SK-N-SH (cell line): ENCODE measurements at regions not wholly inside any gene's neighbourhood (a gene's known extent, or its start where the extent isn't known, plus 50 kb on each side); places are given as distances from the start of the nearest gene placed in this dataset.

ENCODE experiments used
- CTCF ChIA-PET: fragments of 300-600, 350-600 bp; formaldehyde crosslinking; extraction: SDS; loops from one replicate; lab custom pipeline; 2021; lab: Yijun Ruan, JAX
- POLR2A ChIA-PET: fragments of 350-600 bp; sonication (Branson Sonifier 250); formaldehyde crosslinking; extraction: SDS; loops from one replicate; lab custom pipeline; 2020; ENCODE audit warnings: antibody characterized with exemption, inconsistent platforms; lab: Yijun Ruan, JAX
- DNase-seq: peaks from one replicate; pipeline ENCODE4 v3.0.0; 2012
- H2AFZ ChIP-seq: fragments of 200-600 bp; sonication (generic); 2 replicates; pipeline ENCODE4 v1.8.1; 2016; ENCODE audit warnings: antibody characterized with exemption, mild to moderate bottlenecking, low read depth
- H3F3A ChIP-seq: fragments of 200-600 bp; sonication (generic); replicated peaks from 2 replicates; pipeline ENCODE3; 2016; ENCODE audit warnings: antibody characterized with exemption, mild to moderate bottlenecking; ENCODE audit not compliant: insufficient read depth
- H3K27ac ChIP-seq, 2 experiments: fragments of 200-500 bp in 1 of 2; fragments of 200-600 bp in 1 of 2; sonication (Bioruptor generic) in 1 of 2; sonication (generic), shearing (Covaris generic) in 1 of 2; 2 replicates each; pipeline versions ENCODE4 v1.5.1 to v1.6.1; 2014 to 2016; ENCODE audit warnings: low read depth in 2 of 2, inconsistent platforms in 1 of 2, low read length in 1 of 2, mild to moderate bottlenecking in 1 of 2, mixed read lengths in 1 of 2
- H3K27me3 ChIP-seq: fragments of 200-600 bp; sonication (generic), shearing (Covaris generic); 2 replicates; pipeline ENCODE4 v1.6.1; 2016; ENCODE audit warnings: mixed run types; ENCODE audit not compliant: insufficient read depth
- H3K36me3 ChIP-seq, 2 experiments: fragments of 200-500 bp in 1 of 2; fragments of 200-600 bp in 1 of 2; sonication (Bioruptor generic) in 1 of 2; sonication (generic) in 1 of 2; replicated peaks in 1 of 2; 2 replicates each; pipeline versions ENCODE3 to v1.5.1; 2014 to 2016; ENCODE audit warnings: low read length in 1 of 2, mild to moderate bottlenecking in 1 of 2; ENCODE audit not compliant: insufficient read depth in 2 of 2, control insufficient read depth in 1 of 2
- H3K4me1 ChIP-seq, 2 experiments: fragments of 200-500 bp in 1 of 2; fragments of 200-600 bp in 1 of 2; sonication (Bioruptor generic) in 1 of 2; sonication (generic), shearing (Covaris generic) in 1 of 2; 2 replicates each; pipeline versions ENCODE4 v1.5.1 to v1.6.1; 2014 to 2016; ENCODE audit warnings: low read depth in 1 of 2, low read length in 1 of 2, mixed run types in 1 of 2; ENCODE audit not compliant: insufficient read depth in 2 of 2, control insufficient read depth in 1 of 2
- H3K4me2 ChIP-seq: fragments of 200-600 bp; sonication (generic), shearing (Covaris generic); 2 replicates; pipeline ENCODE4 v1.6.1; 2017; ENCODE audit warnings: mixed run types
- H3K4me3 ChIP-seq, 2 experiments: fragments of 200-500 bp in 1 of 2; fragments of 200-600 bp in 1 of 2; sonication (Bioruptor generic) in 1 of 2; sonication (generic), shearing (Covaris generic) in 1 of 2; 2 replicates each; pipeline versions ENCODE4 v1.5.1 to v1.8.1; 2014 to 2016; ENCODE audit warnings: low read depth in 2 of 2, inconsistent platforms in 1 of 2, low read length in 1 of 2, mild to moderate bottlenecking in 1 of 2, mixed read lengths in 1 of 2, moderate library complexity in 1 of 2
- H3K79me2 ChIP-seq: fragments of 200-600 bp; sonication (generic); 2 replicates; pipeline ENCODE4 v1.8.1; 2017; ENCODE audit warnings: mild to moderate bottlenecking; ENCODE audit not compliant: insufficient read depth
- H3K9ac ChIP-seq: fragments of 200-600 bp; sonication (generic); 2 replicates; pipeline ENCODE4 v1.6.1; 2017; ENCODE audit warnings: mixed run types
- H3K9me2 ChIP-seq: fragments of 200-600 bp; sonication (generic); 2 replicates; pipeline ENCODE4 v1.6.1; 2017; ENCODE audit warnings: mixed run types
- H3K9me3 ChIP-seq: fragments of 200-600 bp; sonication (generic); 2 replicates; pipeline ENCODE4 v1.6.1; 2017; ENCODE audit warnings: mixed run types, mild to moderate bottlenecking, moderate library complexity
- H4K20me1 ChIP-seq: fragments of 200-600 bp; sonication (generic); 2 replicates; pipeline ENCODE4 v1.6.1; 2017; ENCODE audit warnings: mild to moderate bottlenecking, mixed run types; ENCODE audit not compliant: insufficient read depth
- CHD2 ChIP-seq: fragments of 150-350 bp; IDR thresholded peaks from 2 replicates; pipeline ENCODE4 v1.6.1; 2018; ENCODE audit warnings: low read length; ENCODE audit not compliant: partially characterized antibody
- EZH2phosphoT487 ChIP-seq: fragments of 200-600 bp; sonication (generic); IDR thresholded peaks from 2 replicates; pipeline ENCODE4 v1.6.1; 2017; ENCODE audit warnings: low read depth, mixed run types, mild to moderate bottlenecking, antibody characterized with exemption, moderate library complexity, borderline replicate concordance
- FOXJ3 ChIP-seq: sonication (generic); formaldehyde crosslinking; IDR thresholded peaks from 2 replicates; pipeline ENCODE4 v1.5.1; 2020; ENCODE audit warnings: mild to moderate bottlenecking, missing genetic modification reagents
- FOXM1 ChIP-seq: IDR thresholded peaks from 2 replicates; pipeline ENCODE4 v1.4.0; 2012; ENCODE audit warnings: low read depth, mild to moderate bottlenecking
- GABPA ChIP-seq: IDR thresholded peaks from 2 replicates; pipeline ENCODE4 v1.4.0; 2012; ENCODE audit warnings: low read depth, mild to moderate bottlenecking
- GATA2 ChIP-seq: sonication (generic); formaldehyde crosslinking; IDR thresholded peaks from 2 replicates; pipeline ENCODE4 v1.5.0; 2020; ENCODE audit warnings: mild to moderate bottlenecking, missing genetic modification reagents
- JUND ChIP-seq: IDR thresholded peaks from 2 replicates; pipeline ENCODE4 v1.4.0; 2012
- MEF2A ChIP-seq: IDR thresholded peaks from 2 replicates; pipeline ENCODE4 v1.4.0; 2012; ENCODE audit warnings: low read depth, borderline replicate concordance
- MXI1 ChIP-seq: IDR thresholded peaks from 2 replicates; pipeline ENCODE4 v1.6.1; 2012; ENCODE audit warnings: mild to moderate bottlenecking, low read depth, low read length, improper control_type of control experiment
- NFIC ChIP-seq: IDR thresholded peaks from 2 replicates; pipeline ENCODE4 v1.4.0; 2012; ENCODE audit warnings: borderline replicate concordance
- NRF1 ChIP-seq: IDR thresholded peaks from 2 replicates; pipeline ENCODE4 v1.6.1; 2012; ENCODE audit warnings: low read depth, mild to moderate bottlenecking, low read length
- RCOR1 ChIP-seq: fragments of 150-350 bp; IDR thresholded peaks from 2 replicates; pipeline ENCODE4 v1.6.1; 2017; ENCODE audit warnings: antibody characterized with exemption, low read length
- RFX5 ChIP-seq: IDR thresholded peaks from 2 replicates; pipeline ENCODE4 v1.6.1; 2012; ENCODE audit warnings: mild to moderate bottlenecking, improper control_type of control experiment, low read length
- SIN3A ChIP-seq: IDR thresholded peaks from 2 replicates; pipeline ENCODE4 v1.6.1; 2012; ENCODE audit warnings: low read depth, mild to moderate bottlenecking, low read length, moderate library complexity, borderline replicate concordance
- SMC3 ChIP-seq: IDR thresholded peaks from 2 replicates; pipeline ENCODE4 v1.6.1; 2012; ENCODE audit warnings: low read depth, low read length, improper control_type of control experiment
- YY1 ChIP-seq: IDR thresholded peaks from 2 replicates; pipeline ENCODE4 v1.4.0; 2012; ENCODE audit warnings: low read depth, mild to moderate bottlenecking
- WGBS: methylation state at CpG from one replicate; pipeline ENCODE4 v1.1.6; 2017; ENCODE audit warnings: low lambda C conversion rate; 5-methylcytosine and 5-hydroxymethylcytosine counted together
- TF ChIP-seq, protein P1 (sequence below): fragments of 150-350 bp; IDR thresholded peaks from 2 replicates; pipeline ENCODE4 v1.6.1; 2016; ENCODE audit warnings: mild to moderate bottlenecking, low read depth, low read length
- TF ChIP-seq, protein P2 (sequence below): IDR thresholded peaks from 2 replicates; pipeline ENCODE4 v1.4.0; 2012; ENCODE audit warnings: low read depth, borderline replicate concordance
- TF ChIP-seq, protein P3 (sequence below): fragments of 200-600 bp; sonication (generic); IDR thresholded peaks from 2 replicates; pipeline ENCODE4 v1.6.1; 2017; ENCODE audit warnings: antibody characterized with exemption, mild to moderate bottlenecking, moderate library complexity
- TF ChIP-seq, protein P4 (sequence below): fragments of 150-350 bp; IDR thresholded peaks from 2 replicates; pipeline ENCODE4 v1.6.1; 2017; ENCODE audit warnings: antibody characterized with exemption, low read length, low read depth, borderline replicate concordance
- TF ChIP-seq, protein P5 (sequence below): IDR thresholded peaks from 2 replicates; pipeline ENCODE4 v1.4.0; 2012; ENCODE audit warnings: low read depth

DNA sequence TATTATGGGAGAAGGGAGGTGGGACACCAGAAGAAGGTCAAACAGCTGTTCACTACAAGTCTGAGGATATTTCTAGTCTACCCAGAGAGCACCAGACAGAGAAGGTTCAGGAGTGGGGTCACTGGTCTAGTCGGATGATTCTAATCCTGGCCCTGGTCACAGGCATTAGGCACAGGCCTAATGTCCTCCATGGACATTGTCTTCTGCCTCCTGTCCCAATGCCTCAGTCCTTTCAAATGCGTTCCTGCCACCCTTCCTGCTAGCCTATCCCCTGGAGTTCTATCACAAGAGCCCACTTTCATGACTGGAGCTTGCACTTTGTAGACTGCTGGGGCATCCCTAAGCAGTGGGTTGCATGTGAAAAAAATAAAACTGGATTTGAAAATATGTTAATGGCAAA lies 83.9 kb upstream of the PFN2 start:
- Histone ChIP-seq H3K4me3 (no peak overlapping the region), H2AFZ (no peak overlapping the region), H3K79me2 (no peaks in the 10 kb centered on the region), H3K27me3 (no peaks in the 10 kb centered on the region), H3K36me3 (no peaks in the 10 kb centered on the region), H3K9ac (no peak overlapping the region), H3K27ac (no peak overlapping the region), H3K9me2 (no peaks in the 10 kb centered on the region), H3K4me1 (no peaks in the 10 kb centered on the region), H3K4me2 (no peak overlapping the region), H4K20me1 (no peaks in the 10 kb centered on the region), H3K9me3 (no peaks in the 10 kb centered on the region), H3F3A (no peaks in the 10 kb centered on the region)
- ChIA-PET POLR2A (no interaction called here), CTCF (no interaction called here)
- 66% methylated on average over 2 of the region's 2 CpGs for WGBS
- TF ChIP-seq, protein P1, sequence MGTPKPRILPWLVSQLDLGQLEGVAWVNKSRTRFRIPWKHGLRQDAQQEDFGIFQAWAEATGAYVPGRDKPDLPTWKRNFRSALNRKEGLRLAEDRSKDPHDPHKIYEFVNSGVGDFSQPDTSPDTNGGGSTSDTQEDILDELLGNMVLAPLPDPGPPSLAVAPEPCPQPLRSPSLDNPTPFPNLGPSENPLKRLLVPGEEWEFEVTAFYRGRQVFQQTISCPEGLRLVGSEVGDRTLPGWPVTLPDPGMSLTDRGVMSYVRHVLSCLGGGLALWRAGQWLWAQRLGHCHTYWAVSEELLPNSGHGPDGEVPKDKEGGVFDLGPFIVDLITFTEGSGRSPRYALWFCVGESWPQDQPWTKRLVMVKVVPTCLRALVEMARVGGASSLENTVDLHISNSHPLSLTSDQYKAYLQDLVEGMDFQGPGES, result no peak
- TF ChIP-seq NFIC (no peak), SIN3A (no peak), RFX5 (no peak), FOXJ3 (no peak), MXI1 (no peak), FOXM1 (no peak), GABPA (no peak), GATA2 (CRISPR knock-in tag) (no peak), SMC3 (no peak)
- TF ChIP-seq, protein P2, sequence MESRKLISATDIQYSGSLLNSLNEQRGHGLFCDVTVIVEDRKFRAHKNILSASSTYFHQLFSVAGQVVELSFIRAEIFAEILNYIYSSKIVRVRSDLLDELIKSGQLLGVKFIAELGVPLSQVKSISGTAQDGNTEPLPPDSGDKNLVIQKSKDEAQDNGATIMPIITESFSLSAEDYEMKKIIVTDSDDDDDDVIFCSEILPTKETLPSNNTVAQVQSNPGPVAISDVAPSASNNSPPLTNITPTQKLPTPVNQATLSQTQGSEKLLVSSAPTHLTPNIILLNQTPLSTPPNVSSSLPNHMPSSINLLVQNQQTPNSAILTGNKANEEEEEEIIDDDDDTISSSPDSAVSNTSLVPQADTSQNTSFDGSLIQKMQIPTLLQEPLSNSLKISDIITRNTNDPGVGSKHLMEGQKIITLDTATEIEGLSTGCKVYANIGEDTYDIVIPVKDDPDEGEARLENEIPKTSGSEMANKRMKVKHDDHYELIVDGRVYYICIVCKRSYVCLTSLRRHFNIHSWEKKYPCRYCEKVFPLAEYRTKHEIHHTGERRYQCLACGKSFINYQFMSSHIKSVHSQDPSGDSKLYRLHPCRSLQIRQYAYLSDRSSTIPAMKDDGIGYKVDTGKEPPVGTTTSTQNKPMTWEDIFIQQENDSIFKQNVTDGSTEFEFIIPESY, result no peak
- TF ChIP-seq, protein P3, sequence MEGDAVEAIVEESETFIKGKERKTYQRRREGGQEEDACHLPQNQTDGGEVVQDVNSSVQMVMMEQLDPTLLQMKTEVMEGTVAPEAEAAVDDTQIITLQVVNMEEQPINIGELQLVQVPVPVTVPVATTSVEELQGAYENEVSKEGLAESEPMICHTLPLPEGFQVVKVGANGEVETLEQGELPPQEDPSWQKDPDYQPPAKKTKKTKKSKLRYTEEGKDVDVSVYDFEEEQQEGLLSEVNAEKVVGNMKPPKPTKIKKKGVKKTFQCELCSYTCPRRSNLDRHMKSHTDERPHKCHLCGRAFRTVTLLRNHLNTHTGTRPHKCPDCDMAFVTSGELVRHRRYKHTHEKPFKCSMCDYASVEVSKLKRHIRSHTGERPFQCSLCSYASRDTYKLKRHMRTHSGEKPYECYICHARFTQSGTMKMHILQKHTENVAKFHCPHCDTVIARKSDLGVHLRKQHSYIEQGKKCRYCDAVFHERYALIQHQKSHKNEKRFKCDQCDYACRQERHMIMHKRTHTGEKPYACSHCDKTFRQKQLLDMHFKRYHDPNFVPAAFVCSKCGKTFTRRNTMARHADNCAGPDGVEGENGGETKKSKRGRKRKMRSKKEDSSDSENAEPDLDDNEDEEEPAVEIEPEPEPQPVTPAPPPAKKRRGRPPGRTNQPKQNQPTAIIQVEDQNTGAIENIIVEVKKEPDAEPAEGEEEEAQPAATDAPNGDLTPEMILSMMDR, result no peak
- DNase-seq, result no peak

DNA sequence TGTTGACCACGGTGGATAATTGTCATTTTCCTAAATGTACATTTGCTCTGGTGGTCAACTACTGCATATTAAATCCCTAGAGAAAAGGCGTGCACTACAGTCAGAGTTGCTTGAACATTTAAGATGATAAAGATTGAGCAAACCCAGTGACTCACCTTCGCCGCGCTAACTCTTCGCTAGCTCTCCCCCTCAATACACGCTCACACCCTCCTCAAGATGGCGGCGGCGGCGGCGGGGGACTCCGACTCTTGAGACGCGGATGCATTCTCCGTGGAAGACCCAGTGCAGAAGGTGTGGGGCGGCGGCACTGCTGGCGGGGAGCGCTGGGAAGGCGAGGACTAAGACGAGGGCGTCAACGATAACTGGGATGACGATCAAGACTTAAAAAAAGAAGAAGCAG lies 79.8 kb upstream of the PFN2 start:
- no peaks in the 10 kb centered on the region for H4K20me1 ChIP-seq
- no peak for DNase-seq
- no peaks in the 10 kb centered on the region for H3K9me2 ChIP-seq
- ChIA-PET POLR2A (no interaction called here), CTCF (no interaction called here)
- no peak overlapping the region for H3K4me2 ChIP-seq
- H3K4me1 ChIP-seq, result no peaks in the 10 kb centered on the region
- H3K27me3 ChIP-seq, result no peaks in the 10 kb centered on the region
- H2AFZ ChIP-seq, result no peak overlapping the region
- no peaks in the 10 kb centered on the region for H3K36me3 ChIP-seq
- H3K9ac ChIP-seq, result no peak overlapping the region
- no peak overlapping the region for H3K4me3 ChIP-seq
- WGBS, result 86% methylated on average over 25 of the region's 25 CpGs
- H3F3A ChIP-seq, result no peaks in the 10 kb centered on the region
- no peak overlapping the region for H3K27ac ChIP-seq
- no peaks in the 10 kb centered on the region for H3K79me2 ChIP-seq
- H3K9me3 ChIP-seq, result no peaks in the 10 kb centered on the region
- no peak for TF ChIP-seq NRF1
- no peak for TF ChIP-seq NFIC
- TF ChIP-seq, protein P2, result no peak
- TF ChIP-seq RCOR1, result no peak
- no peak for TF ChIP-seq MXI1
- no peak for TF ChIP-seq GATA2 (CRISPR knock-in tag)
- TF ChIP-seq FOXM1, result no peak
- TF ChIP-seq, protein P4, sequence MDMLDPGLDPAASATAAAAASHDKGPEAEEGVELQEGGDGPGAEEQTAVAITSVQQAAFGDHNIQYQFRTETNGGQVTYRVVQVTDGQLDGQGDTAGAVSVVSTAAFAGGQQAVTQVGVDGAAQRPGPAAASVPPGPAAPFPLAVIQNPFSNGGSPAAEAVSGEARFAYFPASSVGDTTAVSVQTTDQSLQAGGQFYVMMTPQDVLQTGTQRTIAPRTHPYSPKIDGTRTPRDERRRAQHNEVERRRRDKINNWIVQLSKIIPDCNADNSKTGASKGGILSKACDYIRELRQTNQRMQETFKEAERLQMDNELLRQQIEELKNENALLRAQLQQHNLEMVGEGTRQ, result no peak
- TF ChIP-seq CHD2, result no peak
- TF ChIP-seq YY1, result no peak
- TF ChIP-seq JUND, result no peak
- TF ChIP-seq MEF2A, result no peak
- TF ChIP-seq, protein P5, sequence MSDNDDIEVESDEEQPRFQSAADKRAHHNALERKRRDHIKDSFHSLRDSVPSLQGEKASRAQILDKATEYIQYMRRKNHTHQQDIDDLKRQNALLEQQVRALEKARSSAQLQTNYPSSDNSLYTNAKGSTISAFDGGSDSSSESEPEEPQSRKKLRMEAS, result no peak
- TF ChIP-seq EZH2phosphoT487, result no peak
